HG03469 (cell line): ENCODE measurements at regions not wholly inside any gene's neighbourhood (a gene's known extent, or its start where the extent isn't known, plus 50 kb on each side); places are given as distances from the start of the nearest gene placed in this dataset.

Experiments
- ATAC-seq: cut with Tn5 transposase; IDR thresholded peaks from one replicate; pipeline ENCODE4 v1.9.1; 2021; ENCODE audit warnings: mild to moderate bottlenecking, moderate library complexity, moderate number of reproducible peaks; ENCODE audit not compliant: unreplicated experiment

DNA sequence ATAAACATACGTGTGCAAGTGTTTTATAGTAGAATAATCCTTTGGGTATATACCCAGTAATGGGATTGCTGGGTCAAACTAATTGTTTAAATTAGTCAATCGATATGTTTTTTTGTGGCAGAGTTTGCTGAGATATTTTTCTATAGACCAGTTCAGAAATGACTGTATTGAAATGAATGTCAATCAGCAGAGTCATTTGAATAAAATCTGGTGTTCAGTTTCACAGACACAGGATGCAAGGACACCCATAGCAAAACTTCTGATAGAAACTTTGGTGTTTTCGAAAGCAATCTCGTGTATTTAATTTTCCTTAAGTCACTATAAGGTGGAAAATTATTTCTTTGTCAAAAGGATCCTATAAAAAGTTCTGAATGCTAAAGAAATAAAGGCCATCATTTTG, 434.4 kb downstream of the RAP2B start:
- ATAC-seq: no peak

DNA sequence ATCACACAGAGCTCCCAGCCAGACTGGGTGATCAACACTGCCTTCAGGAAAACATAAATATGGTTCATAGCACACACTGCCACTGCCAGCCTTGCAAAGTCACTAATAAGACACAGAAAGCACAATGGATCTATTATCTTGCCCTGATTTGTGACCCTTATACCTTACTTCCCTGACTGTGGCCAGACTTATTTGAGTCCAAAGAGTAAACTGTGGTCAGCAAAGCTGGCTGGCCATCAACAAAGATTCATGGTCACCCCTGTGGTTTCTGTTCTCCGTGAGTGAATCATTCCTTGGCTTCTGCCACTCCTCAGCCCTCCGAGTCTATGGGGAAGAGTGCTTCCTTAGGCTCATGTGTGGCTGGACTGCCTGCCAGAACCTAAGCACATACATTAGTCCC, 437.7 kb downstream of the RAP2B start:
- ATAC-seq: no peak

DNA sequence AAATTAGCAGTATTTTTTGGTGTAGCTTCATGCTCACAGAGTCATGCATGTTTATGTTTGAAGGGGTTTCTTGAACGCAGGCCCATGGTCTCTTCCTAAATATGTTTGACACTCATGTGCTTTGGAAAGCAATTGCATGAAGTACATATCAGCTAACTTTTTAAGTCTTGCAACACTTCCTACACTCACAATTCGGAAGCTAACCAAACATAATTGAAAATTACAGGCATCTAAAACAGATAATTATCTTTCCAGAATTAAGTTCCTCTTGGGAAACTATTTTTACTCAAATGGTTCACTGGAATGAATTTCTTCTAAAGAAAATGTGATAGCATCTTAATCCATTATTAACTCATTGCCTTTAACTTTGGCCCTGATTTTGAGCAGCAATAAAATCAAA, 438.9 kb downstream of the RAP2B start:
- no peak for ATAC-seq

DNA sequence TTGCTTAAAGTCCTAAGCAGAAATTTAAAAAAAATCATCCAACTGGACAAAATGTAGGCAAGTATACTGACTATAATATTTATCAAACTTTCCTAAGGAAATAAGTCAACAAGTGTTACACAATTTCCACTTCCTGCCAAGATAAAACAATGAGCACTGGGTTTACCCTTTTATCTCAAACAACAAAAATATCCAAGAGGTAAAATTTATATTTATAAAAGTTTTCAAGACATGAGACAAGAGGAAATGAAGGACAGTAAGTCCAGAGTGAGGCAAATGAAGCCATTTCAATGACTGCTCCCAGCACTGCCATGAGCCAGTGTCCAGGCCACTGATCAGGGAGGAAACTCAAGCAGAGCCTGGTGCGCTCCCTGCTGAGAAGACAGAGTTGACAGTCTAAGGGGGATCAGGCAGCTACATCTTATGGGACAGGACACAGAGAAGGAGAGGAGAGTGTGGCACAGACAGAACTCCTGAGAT, 439.4 kb downstream of the RAP2B start:
- no peak for ATAC-seq

DNA sequence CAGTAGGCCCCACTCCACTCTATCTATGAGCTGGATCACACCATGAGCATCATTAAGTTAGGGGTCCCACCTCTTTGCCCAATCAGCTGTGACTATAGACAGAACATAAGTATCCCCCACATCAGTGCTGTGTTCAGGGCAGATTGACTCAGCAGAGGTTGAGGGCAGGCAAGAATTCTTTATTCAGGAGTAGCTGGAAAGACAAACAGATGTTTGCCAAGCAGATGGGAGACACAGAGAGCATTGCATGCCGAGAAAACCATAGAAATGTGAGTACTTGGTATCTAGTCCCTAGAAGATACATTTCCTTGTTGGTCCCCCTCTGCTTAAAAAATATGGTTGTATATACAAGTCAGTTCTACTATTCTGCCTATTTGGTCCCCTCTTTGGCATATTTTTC, 440.8 kb downstream of the RAP2B start:
- ATAC-seq: no peak

DNA sequence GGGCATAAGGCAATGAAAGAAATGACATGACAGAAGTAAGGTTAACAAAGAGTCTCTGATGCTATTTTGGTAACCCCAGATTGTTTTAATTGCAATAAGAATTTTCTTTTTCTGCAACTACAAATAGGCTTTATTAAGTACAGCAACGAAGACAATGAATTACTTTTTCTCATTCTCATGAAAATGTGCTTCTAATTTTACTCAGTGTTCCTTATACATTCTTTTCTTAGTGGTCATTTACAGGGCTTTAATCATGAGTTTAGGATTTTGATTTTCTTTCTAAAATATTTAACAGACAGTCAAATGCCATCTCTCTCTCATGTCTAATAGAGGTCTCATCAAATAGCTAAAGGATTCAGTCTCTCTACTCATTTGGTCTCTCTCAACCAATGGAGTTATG, 452.1 kb downstream of the RAP2B start:
- ATAC-seq: no peak

DNA sequence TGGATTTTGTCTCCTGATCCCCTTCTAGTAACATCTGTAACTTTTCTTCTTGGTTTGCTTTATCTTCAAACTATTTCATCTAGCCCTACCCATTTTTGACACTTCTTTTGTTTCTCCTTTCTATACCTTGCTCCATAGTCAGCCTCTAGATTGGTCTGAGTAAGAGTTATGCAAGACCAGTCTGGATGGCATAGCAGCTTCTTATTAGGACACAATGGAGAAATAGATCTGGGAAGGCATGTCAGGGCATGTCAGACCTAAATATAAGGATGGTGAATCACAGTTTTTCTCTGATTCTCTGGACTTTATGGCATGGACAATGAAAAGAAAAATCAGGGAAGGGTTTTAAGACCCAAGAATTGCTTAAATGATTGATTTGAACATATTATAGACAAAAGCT, 452.5 kb downstream of the RAP2B start:
- no peak for ATAC-seq

DNA sequence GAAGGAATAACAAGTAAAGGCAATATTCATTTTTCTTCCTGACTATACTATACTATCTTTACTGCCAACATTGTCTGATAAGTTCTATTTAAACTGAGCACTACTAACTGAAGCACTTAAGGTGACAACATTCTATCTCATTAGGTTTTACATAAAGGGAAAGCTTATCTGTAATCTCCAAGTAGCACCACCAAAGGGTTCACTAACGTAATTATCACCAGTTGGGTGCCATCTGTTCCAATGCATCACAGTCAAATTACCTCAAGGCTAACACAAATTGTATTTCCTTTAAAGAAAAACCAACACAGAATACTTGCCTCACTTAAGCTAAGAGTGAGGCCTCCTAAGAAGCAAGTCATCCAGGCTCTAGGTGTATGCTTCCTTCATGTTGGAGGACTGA, 453.8 kb downstream of the RAP2B start:
- ATAC-seq: no peak

DNA sequence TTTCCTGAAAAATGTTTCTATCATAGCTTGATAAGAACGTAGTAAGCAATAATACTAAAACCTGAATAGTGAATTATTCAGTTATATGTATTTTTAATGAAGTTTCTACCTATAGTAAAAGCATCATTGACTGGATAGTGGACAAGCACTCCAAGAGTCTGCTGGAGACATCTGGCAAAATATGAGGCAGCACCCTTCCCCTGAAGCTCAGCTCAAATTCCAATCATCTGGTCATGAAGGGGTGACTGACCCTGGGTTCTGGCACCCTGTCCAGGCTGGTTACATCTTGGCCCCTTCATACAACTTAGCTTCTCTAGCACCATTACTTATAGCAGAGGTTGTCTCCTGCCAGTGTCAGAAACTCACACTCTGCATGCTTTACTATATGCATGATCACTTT, 455.4 kb downstream of the RAP2B start:
- no peak for ATAC-seq

DNA sequence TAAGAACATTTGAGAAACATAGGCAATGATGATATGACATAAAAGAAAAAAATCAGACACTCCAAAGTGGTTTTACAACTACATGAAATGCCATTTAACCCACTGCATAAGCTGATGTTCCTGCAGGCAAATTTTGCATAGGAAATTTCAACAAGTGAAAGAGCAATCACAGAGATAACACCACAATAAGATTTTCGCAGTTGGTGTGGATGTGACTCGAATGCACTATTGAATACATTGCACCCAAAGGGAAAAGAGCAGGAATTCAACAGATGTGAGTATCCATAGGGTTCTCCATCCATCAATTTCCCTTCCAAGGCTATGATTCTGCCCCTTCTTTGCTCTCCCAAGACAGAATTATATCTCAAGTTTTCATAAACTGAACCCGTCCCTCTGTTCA, 456.1 kb downstream of the RAP2B start:
- no peak for ATAC-seq

DNA sequence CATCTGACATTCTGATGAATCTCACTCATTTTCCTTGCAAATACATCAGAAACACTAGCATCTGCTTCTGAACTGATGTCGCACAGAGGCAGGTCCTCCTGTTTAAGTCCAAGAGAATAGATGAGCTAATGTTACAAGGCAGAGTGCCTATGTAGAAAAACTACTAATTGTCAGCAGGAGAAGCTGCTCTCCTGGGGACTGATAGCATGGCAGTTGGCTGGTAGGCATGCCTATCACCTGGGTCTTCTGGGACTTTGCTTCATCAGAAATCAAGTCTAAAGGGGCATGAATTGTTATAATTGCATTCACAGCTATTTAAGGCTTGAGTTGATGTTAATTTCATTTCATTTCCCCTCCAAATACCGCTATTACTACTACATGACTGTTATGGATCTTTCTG, 457.2 kb downstream of the RAP2B start:
- ATAC-seq: no peak

DNA sequence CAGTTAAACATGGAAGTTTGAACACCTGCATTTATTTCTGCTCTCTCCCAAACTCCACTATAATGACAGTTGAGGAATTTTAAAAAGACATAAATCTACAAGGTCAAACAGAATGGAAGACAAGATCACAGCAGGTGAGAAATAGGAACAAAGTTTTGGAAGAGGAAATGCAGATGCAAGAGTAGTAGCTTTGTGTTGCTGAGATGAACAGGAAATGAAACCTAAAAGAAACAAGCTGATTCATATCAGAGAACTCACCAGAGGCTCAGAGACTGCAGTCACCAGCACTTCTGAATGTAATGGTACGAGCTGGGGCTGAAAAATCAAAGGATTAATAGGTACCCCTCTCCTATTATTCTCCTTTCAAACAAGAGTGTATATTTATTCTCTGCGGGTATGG, 459.9 kb downstream of the RAP2B start:
- peak; percentile 99 for ATAC-seq

DNA sequence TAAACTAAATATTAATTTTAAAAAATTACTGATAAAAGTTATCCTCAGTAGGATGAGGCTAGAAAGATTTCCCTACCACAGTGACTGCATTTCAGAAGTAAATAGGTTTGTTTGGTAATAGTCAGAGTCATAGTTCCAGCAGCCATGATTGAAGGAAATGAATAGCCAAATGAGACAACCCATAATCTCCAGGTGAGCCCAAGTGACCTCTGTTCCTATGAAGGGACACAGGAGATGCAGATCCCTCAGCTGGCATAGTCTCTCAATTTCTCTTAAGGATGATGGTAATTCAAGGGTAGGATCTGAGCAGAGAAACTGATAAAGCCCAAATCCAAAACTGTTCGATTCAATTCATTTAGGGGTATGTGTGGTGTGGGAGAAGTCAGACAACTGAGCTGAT, 461.8 kb downstream of the RAP2B start:
- no peak for ATAC-seq

DNA sequence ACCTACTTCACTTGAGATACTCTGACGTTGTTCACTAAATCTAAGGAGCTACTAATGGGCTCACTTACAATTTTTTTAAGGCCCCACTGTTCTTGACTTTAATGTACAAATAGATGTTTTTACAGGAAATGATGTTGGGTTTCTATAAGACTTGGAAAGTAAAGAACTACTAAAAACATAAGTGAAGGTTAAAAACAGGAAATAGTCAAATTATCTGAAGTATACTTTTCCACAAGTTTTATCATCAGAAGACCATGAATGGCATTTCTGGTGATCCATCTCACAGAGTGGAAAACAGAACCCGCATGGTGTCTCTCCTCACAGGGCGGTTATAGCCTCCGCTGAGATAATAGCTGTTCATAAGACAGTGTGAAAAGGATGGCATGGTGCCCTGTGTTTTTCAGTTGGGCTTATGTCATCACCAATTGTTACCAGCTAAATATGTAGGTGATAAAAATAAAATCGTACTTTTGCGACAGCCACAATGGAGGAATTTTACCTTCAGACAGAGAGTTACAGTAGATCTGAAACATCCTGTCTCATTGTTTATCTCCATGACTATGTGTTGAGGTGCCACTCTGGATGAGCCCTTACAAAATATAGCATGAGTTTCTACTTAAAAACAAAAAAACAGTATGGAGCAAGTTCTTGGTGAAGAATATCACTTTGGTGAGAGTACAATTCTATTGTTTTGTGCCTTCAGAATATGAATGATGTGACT, 462.4 kb downstream of the RAP2B start:
- no peak for ATAC-seq

DNA sequence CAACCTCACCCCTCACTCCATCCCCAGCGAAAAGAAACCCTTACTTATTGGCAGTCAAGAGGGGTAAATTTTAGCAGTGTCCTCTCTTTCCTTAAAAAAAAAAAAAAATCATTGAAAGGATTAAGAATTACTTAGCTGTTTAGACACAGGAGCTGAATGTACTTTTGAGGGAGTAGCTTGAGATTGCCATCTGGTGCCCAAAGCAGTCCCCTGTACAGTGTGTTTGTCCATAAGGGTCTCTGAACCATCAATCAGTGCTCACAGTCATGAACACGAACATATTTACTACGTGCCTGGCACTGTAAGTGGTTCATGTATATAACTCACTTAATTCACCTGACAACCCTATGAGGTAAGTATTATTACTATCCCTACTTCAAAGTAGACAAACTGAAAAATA, 463.5 kb downstream of the RAP2B start:
- ATAC-seq: no peak

DNA sequence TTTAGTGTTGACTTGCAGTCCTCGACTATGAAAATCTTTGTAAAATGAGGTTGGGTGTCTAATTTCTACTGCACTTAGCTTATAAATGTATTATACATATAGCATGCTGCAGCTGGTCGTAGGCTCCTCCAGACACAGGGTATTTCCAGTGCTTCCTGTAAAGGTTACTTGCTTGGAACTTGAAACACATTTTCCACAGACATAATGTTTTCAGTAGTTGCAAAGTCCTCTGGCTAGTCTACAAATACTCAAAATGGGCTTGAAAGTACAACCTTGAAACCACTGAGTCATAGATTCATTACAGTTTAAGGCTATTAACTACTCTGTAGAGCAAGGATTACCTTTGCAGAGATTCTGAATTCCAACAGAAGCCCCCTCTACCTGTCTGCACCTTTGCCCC, 464.1 kb downstream of the RAP2B start:
- ATAC-seq: no peak

DNA sequence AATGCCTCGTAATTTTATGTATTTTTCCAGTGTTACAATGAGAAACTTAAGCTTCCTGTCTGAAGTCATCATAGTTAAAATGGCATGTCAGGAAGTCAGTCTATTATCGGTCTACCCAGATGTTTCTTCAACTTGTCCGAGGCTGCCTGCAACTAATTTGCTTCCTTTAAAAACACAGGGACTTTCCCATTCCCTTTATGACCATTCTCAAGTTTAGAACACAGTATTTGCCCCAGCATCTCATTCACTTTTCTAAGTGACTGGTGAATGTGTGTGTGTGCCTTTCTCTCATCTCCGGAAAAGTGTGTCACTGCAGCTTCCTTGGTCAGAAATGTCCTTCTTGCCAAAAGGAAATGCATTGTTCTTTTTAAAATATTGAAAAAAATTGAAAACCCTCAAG, 466.6 kb downstream of the RAP2B start:
- ATAC-seq: no peak

DNA sequence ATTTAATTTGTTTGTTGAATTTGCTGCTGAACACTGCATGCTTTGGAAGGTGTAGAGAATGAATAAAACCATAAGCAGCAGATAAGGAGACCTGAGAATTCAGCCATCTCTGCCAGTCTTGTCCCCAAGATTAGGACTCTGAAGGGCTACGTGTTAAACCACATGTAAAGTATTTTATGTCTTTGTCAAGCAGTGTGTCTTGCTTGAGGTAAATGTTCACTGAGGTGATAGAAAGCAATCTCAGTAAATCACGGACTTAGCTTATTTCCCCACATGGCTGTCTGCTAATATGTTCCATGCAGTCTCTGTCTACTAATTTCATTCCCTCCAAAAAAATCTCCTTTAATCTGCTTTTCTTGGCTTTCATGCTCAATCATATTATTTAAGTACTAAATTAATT, 467.1 kb downstream of the RAP2B start:
- no peak for ATAC-seq

DNA sequence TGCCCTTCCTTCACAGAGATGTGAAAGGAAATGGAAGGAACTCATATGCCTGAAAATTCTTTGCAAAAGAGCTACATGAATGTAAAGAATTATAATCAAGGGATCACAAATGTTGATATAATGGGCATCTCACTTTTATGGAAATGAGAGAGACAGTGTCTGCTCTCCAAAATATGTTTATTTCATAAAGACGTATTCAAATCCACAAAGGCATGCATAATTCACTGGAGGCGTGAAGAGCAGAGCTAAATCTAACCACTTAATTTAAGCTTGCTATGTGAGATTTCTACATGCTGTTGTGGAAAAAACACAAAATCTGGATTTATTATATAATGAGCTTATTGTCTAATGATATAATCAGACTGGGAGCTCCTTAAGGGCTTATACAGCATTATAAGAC, 469.1 kb downstream of the RAP2B start:
- ATAC-seq: no peak

DNA sequence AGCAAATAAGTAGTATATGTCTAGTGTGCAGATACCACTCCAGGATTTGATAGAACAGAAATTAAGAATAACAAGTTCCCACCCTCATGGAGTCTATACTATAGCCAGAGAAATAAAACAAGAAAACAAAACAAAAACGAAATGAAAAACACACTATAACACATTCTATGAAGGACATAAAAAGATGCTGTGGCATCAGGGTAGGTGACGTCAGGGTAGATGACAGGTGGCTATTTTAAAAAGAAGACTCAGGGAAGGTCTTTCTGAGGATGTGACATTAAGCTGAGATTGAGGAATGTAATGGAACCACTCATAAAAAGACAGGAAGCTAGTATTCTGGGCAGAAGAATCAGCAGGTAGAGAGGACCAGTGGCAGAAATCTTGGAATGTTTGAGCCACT, 469.6 kb downstream of the RAP2B start:
- ATAC-seq: no peak

DNA sequence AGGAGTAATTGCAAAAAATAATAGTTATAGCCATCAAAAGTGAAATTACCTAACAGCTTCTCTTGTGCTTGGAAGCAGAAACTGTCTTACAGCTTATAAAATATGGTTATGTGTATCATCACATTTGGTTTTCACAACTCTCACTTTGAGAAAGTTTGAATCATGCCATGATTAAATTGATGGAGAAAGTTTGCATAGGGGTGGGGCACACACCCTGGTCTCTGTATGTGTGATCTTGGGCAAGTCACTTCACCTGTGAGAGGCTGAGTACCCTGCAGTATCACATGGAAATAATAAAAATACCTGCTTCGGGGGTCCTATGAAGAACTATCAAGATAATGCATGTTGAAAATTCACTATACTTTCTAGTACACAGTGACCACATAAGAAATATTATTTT, 471.4 kb downstream of the RAP2B start:
- ATAC-seq: no peak

DNA sequence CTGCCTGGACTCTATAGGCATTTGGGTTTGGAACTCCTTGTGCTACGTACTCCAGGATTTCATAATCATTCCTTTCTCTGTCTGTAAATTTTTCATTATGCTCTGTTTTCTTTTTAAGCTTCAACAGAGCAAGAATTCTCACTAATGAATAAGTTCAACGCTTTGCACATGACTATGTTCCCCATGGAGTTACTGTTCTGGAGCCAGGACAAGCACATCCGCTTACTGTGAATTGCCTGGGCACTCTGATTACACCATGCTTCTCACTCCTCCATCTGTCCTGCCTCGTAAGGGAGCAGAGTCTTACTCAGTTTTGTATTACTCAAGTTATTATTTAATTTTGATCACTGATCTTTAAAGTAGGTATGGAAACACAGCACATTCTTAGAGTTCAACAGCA, 472.7 kb downstream of the RAP2B start:
- ATAC-seq: no peak

DNA sequence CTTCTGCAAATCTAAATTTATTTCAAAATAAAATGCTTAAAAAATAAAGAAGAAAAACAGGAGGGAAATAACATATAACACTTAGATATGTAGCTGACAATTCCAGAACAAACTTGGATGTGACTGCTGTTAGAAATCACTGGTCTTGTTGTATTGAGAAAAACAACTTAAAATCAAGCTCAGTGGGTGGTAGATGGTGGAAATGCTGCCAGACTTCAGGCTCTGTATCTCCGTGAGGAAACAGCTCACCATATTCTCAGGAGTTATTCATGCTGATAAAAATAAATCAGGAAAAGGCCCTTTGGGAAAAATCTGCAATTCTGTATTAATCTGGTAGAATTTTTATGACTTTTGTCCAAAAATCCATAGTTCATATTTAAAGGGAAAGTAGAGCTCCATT, 477.6 kb downstream of the RAP2B start:
- ATAC-seq: no peak
